H1 (cell line): ENCODE measurements at regions not wholly inside any gene's neighbourhood (a gene's known extent, or its start where the extent isn't known, plus 50 kb on each side); places are given as distances from the start of the nearest gene placed in this dataset.

ENCODE experiments used
- CTCF ChIA-PET: fragments of 300-600 bp; sonication (Branson Sonifier 250); formaldehyde crosslinking; loops from one replicate; lab custom pipeline; 2021; ENCODE audit not compliant: partially characterized antibody; lab: Charles Lee
- POLR2A ChIA-PET: fragments of 300-600 bp; sonication (Branson Sonifier 250); formaldehyde crosslinking; loops from one replicate; lab custom pipeline; 2021; ENCODE audit warnings: inconsistent platforms; ENCODE audit not compliant: partially characterized antibody; lab: Charles Lee
- DNase-seq, 2 experiments: peaks; one replicate each; pipeline versions ENCODE4 v3.0.0 to v3.0.0-alpha.2; 2010 to 2022; ENCODE audit warnings: low spot score in 2 of 2, low read depth in 1 of 2, mixed read lengths in 1 of 2
- FAIRE-seq: peaks from 2 replicates; lab custom pipeline; 2011; peaks lifted over from hg19 to GRCh38; lab: Jason Lieb, UNC
- H2AFZ ChIP-seq: 2 replicates; pipeline ENCODE4 v1.8.1; 2012; ENCODE audit warnings: low read length, inconsistent platforms
- H2AK5ac ChIP-seq: 2 replicates; pipeline ENCODE4 v1.6.1; 2013; ENCODE audit warnings: low read depth, low read length
- H2BK120ac ChIP-seq: replicated peaks from 2 replicates; pipeline ENCODE3; 2013; ENCODE audit warnings: low read depth, low read length, inconsistent platforms
- H2BK12ac ChIP-seq: 2 replicates; pipeline ENCODE4 v1.6.1; 2013; ENCODE audit warnings: low read depth, low read length
- H2BK15ac ChIP-seq: 2 replicates; pipeline ENCODE4 v1.6.1; 2013; ENCODE audit warnings: low read length
- H2BK20ac ChIP-seq: 2 replicates; pipeline ENCODE4 v1.6.1; 2013; ENCODE audit warnings: low read length
- H2BK5ac ChIP-seq: 2 replicates; pipeline ENCODE4 v1.6.1; 2013; ENCODE audit warnings: low read depth, low read length
- H3K14ac ChIP-seq: 2 replicates; pipeline ENCODE4 v1.6.1; 2013; ENCODE audit warnings: inconsistent platforms; ENCODE audit not compliant: insufficient read length
- H3K18ac ChIP-seq: 2 replicates; pipeline ENCODE4 v1.6.1; 2013; ENCODE audit warnings: low read length; ENCODE audit errors: extremely low read depth
- H3K23ac ChIP-seq: 2 replicates; pipeline ENCODE4 v1.6.1; 2013; ENCODE audit warnings: inconsistent platforms; ENCODE audit not compliant: insufficient read length
- H3K23me2 ChIP-seq: 2 replicates; pipeline ENCODE4 v1.6.1; 2013; ENCODE audit warnings: low read depth, low read length
- H3K27ac ChIP-seq: 2 replicates; pipeline ENCODE4 v1.6.1; 2011; ENCODE audit warnings: low read depth, low read length, inconsistent platforms
- H3K27me3 ChIP-seq, 4 experiments: replicated peaks in 1 of 4; 1 replicate in 1 of 4; 2 replicates in 3 of 4; pipeline versions ENCODE4 v1.6.1 to v1.8.1; 2011 to 2013; ENCODE audit warnings: low read length in 3 of 4, mild to moderate bottlenecking in 3 of 4, inconsistent platforms in 2 of 4, mixed read lengths in 2 of 4, moderate library complexity in 1 of 4; ENCODE audit not compliant: control insufficient read depth in 3 of 4, insufficient read depth in 3 of 4; ENCODE audit errors: extremely low read depth in 1 of 4
- H3K36me3 ChIP-seq, 4 experiments: 2 replicates each; pipeline versions ENCODE4 v1.6.1 to v1.8.1; 2011 to 2013; ENCODE audit warnings: mild to moderate bottlenecking in 4 of 4, low read length in 3 of 4, moderate library complexity in 2 of 4, control low read depth in 1 of 4, inconsistent platforms in 1 of 4; ENCODE audit not compliant: insufficient read depth in 4 of 4, control insufficient read depth in 2 of 4
- H3K4ac ChIP-seq: replicated peaks from 2 replicates; pipeline ENCODE3; 2013; ENCODE audit warnings: low read length, low read depth, mixed read lengths, inconsistent platforms; ENCODE audit not compliant: insufficient read length
- H3K4me1 ChIP-seq, 4 experiments: replicated peaks in 1 of 4; 1 replicate in 1 of 4; 2 replicates in 3 of 4; pipeline versions ENCODE4 v1.6.1 to v1.8.1; 2011 to 2013; ENCODE audit warnings: low read length in 3 of 4, inconsistent platforms in 2 of 4, mixed read lengths in 1 of 4; ENCODE audit not compliant: insufficient read depth in 4 of 4, control insufficient read depth in 3 of 4
- H3K4me2 ChIP-seq, 2 experiments: 2 replicates each; pipeline versions ENCODE4 v1.6.1 to v1.8.1; 2011 to 2013; ENCODE audit warnings: low read depth in 2 of 2, low read length in 2 of 2, control low read depth in 1 of 2, inconsistent platforms in 1 of 2, mild to moderate bottlenecking in 1 of 2; ENCODE audit not compliant: insufficient read depth in 1 of 2
- H3K4me3 ChIP-seq, 4 experiments: fragments of 200-600, 300-600 bp in 1 of 4; sonication (generic), shearing (Covaris generic), sonication (Bioruptor Twin) in 1 of 4; 2 replicates each; pipeline versions ENCODE4 v1.5.1 to v1.8.1; 2011 to 2016; ENCODE audit warnings: low read length in 4 of 4, low read depth in 3 of 4, control low read depth in 2 of 4, inconsistent platforms in 2 of 4, mild to moderate bottlenecking in 2 of 4, mixed read lengths in 1 of 4, moderate library complexity in 1 of 4; ENCODE audit not compliant: insufficient read depth in 2 of 4; ENCODE audit errors: extremely low read depth in 1 of 4
- H3K56ac ChIP-seq: replicated peaks from 2 replicates; pipeline ENCODE3; 2013; ENCODE audit warnings: low read depth, mild to moderate bottlenecking, mixed read lengths, low read length, inconsistent platforms; ENCODE audit not compliant: insufficient read length
- H3K79me1 ChIP-seq: 2 replicates; pipeline ENCODE4 v1.6.1; 2013; ENCODE audit warnings: low read depth, low read length, control low read depth
- H3K79me2 ChIP-seq, 2 experiments: 2 replicates each; pipeline versions ENCODE4 v1.6.1 to v1.8.1; 2012 to 2013; ENCODE audit warnings: low read length in 2 of 2, mild to moderate bottlenecking in 2 of 2, inconsistent platforms in 1 of 2; ENCODE audit not compliant: insufficient read depth in 2 of 2, control insufficient read depth in 1 of 2
- H3K9ac ChIP-seq, 4 experiments: replicated peaks in 1 of 4; 1 replicate in 1 of 4; 2 replicates in 3 of 4; pipeline versions ENCODE4 v1.6.1 to v1.8.1; 2011 to 2013; ENCODE audit warnings: low read depth in 3 of 4, low read length in 3 of 4, control low read depth in 2 of 4, mild to moderate bottlenecking in 2 of 4, moderate library complexity in 2 of 4, inconsistent platforms in 1 of 4; ENCODE audit errors: extremely low read depth in 1 of 4
- H3K9me3 ChIP-seq, 2 experiments: 2 replicates each; pipeline versions ENCODE4 v1.6.1 to v1.8.1; 2012 to 2013; ENCODE audit warnings: mild to moderate bottlenecking in 2 of 2, moderate library complexity in 2 of 2, control low read depth in 1 of 2, inconsistent platforms in 1 of 2, low read depth in 1 of 2, low read length in 1 of 2, mixed read lengths in 1 of 2; ENCODE audit not compliant: insufficient read depth in 2 of 2
- H4K20me1 ChIP-seq, 2 experiments: replicated peaks in 1 of 2; 2 replicates each; pipeline versions ENCODE3 to v1.8.1; 2011 to 2013; ENCODE audit warnings: inconsistent platforms in 2 of 2, low read length in 2 of 2, mild to moderate bottlenecking in 1 of 2; ENCODE audit not compliant: insufficient read depth in 2 of 2, control insufficient read depth in 1 of 2
- H4K5ac ChIP-seq: 2 replicates; pipeline ENCODE4 v1.6.1; 2013; ENCODE audit warnings: low read length, low read depth, mixed read lengths, inconsistent platforms; ENCODE audit not compliant: insufficient read length
- H4K8ac ChIP-seq: 2 replicates; pipeline ENCODE4 v1.8.0; 2013; ENCODE audit warnings: mild to moderate bottlenecking, moderate library complexity, low read length, inconsistent platforms; ENCODE audit not compliant: insufficient read depth; ENCODE audit errors: extremely low read depth
- H4K91ac ChIP-seq: replicated peaks from 2 replicates; pipeline ENCODE3; 2013; ENCODE audit warnings: low read length, mixed read lengths, inconsistent platforms; ENCODE audit not compliant: insufficient read length
- CEBPB ChIP-seq: IDR thresholded peaks from 2 replicates; pipeline ENCODE4 v1.6.1; 2012; ENCODE audit warnings: low read depth, low read length
- CREB1 ChIP-seq: IDR thresholded peaks from 2 replicates; pipeline ENCODE4 v1.6.1; 2012; ENCODE audit warnings: inconsistent platforms
- JUN ChIP-seq: IDR thresholded peaks from 2 replicates; pipeline ENCODE4 v1.6.1; 2011; ENCODE audit warnings: low read depth, mild to moderate bottlenecking, improper control_type of control experiment, low read length
- JUND ChIP-seq: IDR thresholded peaks from 2 replicates; pipeline ENCODE4 v1.6.1; 2011; ENCODE audit warnings: mild to moderate bottlenecking, improper control_type of control experiment, low read length
- KDM4A ChIP-seq: IDR thresholded peaks from one replicate; pipeline ENCODE4 v1.7.1; 2012; ENCODE audit warnings: low read depth, mild to moderate bottlenecking, moderate library complexity, low read length, inconsistent platforms; ENCODE audit not compliant: severe bottlenecking
- KDM5A ChIP-seq: fragments of 200-600 bp; IDR thresholded peaks from 2 replicates; pipeline ENCODE4 v1.7.1; 2012; ENCODE audit warnings: mild to moderate bottlenecking, low read length, inconsistent platforms, mixed read lengths
- NRF1 ChIP-seq: IDR thresholded peaks from 2 replicates; pipeline ENCODE4 v1.6.1; 2011; ENCODE audit warnings: mild to moderate bottlenecking, low read depth, low read length, improper control_type of control experiment
- PHF8 ChIP-seq: fragments of 200-600 bp; sonication (generic); conservative IDR thresholded peaks from 2 replicates; pipeline ENCODE4 v1.7.1; 2012; ENCODE audit warnings: low read depth, mild to moderate bottlenecking, inconsistent platforms, low read length, moderate library complexity
- POLR2A ChIP-seq, 2 experiments: IDR thresholded peaks; 1 replicate in 1 of 2; 2 replicates in 1 of 2; pipeline ENCODE4 v1.6.1; 2011; ENCODE audit warnings: low read depth in 2 of 2, low read length in 2 of 2, mild to moderate bottlenecking in 2 of 2; ENCODE audit errors: control extremely low read depth in 1 of 2
- SRF ChIP-seq: IDR thresholded peaks from 2 replicates; pipeline ENCODE4 v1.6.1; 2011; ENCODE audit warnings: mild to moderate bottlenecking, low read depth, low read length, moderate library complexity
- WGBS, 2 experiments: shearing (Covaris generic) in 1 of 2; methylation state at CpG; one replicate each; pipeline versions ENCODE4 v1.1.6 to v1.1.7; 2013 to 2015; ENCODE audit warnings: low lambda C conversion rate in 2 of 2, mixed read lengths in 2 of 2, inconsistent platforms in 1 of 2, low coverage in 1 of 2, missing lambda C conversion rate in 1 of 2; ENCODE audit not compliant: insufficient replicate concordance in 2 of 2, insufficient coverage in 1 of 2, insufficient read length in 1 of 2; ENCODE audit errors: extremely low coverage in 1 of 2, missing lambda C conversion rate in 1 of 2; 5-methylcytosine and 5-hydroxymethylcytosine counted together
- TF ChIP-seq, protein P1 (sequence below): IDR thresholded peaks from 2 replicates; pipeline ENCODE4 v1.6.1; 2012; ENCODE audit warnings: inconsistent platforms

DNA sequence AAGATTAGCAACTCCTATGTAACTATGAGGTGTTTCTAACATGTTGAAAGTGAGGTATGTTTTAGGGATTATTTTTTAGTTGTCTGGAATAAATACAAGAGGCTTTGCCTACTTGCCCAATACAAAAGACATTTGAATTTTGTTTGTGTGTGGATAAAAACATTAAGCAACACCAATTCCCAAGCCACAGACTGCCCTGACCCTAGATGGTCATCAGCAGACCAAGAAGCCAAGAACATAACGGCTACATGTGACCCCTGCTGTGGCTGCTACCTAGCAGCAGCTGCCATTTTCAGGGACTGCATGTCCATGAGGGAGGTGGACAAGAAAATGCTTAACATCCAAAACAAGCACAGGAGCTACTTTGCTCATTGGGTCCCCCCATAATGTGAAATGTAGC is 70.5 kb upstream of the QRFPR start:
- H3K4me3 ChIP-seq = no peak overlapping the region
- ChIA-PET POLR2A (no interaction called here), CTCF (interaction anchor here (1.4 to 2.1 kb wide), 3 partner anchors 11 to 78 kb away, joined by 3 to 9 read pairs (median 4); no protein-coding TSS in a partner anchor)
- H3K79me2 ChIP-seq = no peaks in the 10 kb centered on the region
- H3K27me3 ChIP-seq = no peaks in the 10 kb centered on the region
- H3K4me1 ChIP-seq = peaks cover 0 to 5% (median 4%) of the 10 kb centered on the region in 4 experiments; a peak in 3 of 7 replicates
- H4K5ac ChIP-seq = no peak overlapping the region
- H3K14ac ChIP-seq = no peak overlapping the region
- 92% methylated on average over 1 of the region's 1 CpG; no CpG with 5 or more reads in 1 of the 2 experiments for WGBS, 2 experiments
- H4K91ac ChIP-seq = no peak overlapping the region
- H3K9me3 ChIP-seq = no peaks in the 10 kb centered on the region
- FAIRE-seq (no peak), DNase-seq (no peak)
- no peak overlapping the region for H2AFZ ChIP-seq
- no peak overlapping the region for H2BK5ac ChIP-seq
- no peak overlapping the region for H2BK12ac ChIP-seq
- no peak overlapping the region for H3K18ac ChIP-seq
- H3K9ac ChIP-seq = no peak overlapping the region
- no peak overlapping the region for H2BK120ac ChIP-seq
- no peak overlapping the region for H3K4ac ChIP-seq
- no peaks in the 10 kb centered on the region for H3K36me3 ChIP-seq
- H3K27ac ChIP-seq = no peak overlapping the region
- no peaks in the 10 kb centered on the region for H3K23me2 ChIP-seq
- no peaks in the 10 kb centered on the region for H4K20me1 ChIP-seq
- no peak overlapping the region for H3K4me2 ChIP-seq
- no peaks in the 10 kb centered on the region for H3K79me1 ChIP-seq
- no peak overlapping the region for H2BK20ac ChIP-seq
- H3K23ac ChIP-seq = no peak overlapping the region
- H2AK5ac ChIP-seq = no peak overlapping the region
- no peak overlapping the region for H2BK15ac ChIP-seq
- no peak overlapping the region for H3K56ac ChIP-seq
- H4K8ac ChIP-seq = no peak overlapping the region
- TF ChIP-seq KDM4A (no peak), PHF8 (no peak), NRF1 (no peak), CEBPB (no peak), CREB1 (no peak), JUND (no peak), JUN (no peak), POLR2A (IDR thresholded peaks at IDR 0.05; ENCODE audit: control extremely low read depth in 1 of 2, low read depth in 2 of 2, low read length in 2 of 2) (no peak), KDM5A (no peak), SRF (no peak)
- TF ChIP-seq, protein P1, sequence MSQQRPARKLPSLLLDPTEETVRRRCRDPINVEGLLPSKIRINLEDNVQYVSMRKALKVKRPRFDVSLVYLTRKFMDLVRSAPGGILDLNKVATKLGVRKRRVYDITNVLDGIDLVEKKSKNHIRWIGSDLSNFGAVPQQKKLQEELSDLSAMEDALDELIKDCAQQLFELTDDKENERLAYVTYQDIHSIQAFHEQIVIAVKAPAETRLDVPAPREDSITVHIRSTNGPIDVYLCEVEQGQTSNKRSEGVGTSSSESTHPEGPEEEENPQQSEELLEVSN = no peak
